ENCODE measurements at regions not wholly inside any gene's neighbourhood (a gene's known extent, or its start where the extent isn't known, plus 50 kb on each side); places are given as distances from the start of the nearest gene placed in this dataset.

- POLR2A ChIA-PET = no interaction called here
- H3K9me3 Mint-ChIP-seq = no peaks in the 10 kb centered on the region
- H3K36me3 Mint-ChIP-seq = no peaks in the 10 kb centered on the region
These were observed 147.9 kb upstream of the SAMSN1 start for GRCh38 chr21:14693997-14694396.

GRCh38 chr21:14691914-14692313 lies 145.8 kb upstream of the SAMSN1 start:
- Histone ChIP-seq H3K4me1 (ENCODE audit: control insufficient read depth in 1 of 2, extremely low read depth in 1 of 2, insufficient read depth in 2 of 2, low read length in 2 of 2) (no peaks in the 10 kb centered on the region), H3K9me3 (no peaks in the 10 kb centered on the region), H3K4me3 (ENCODE audit: control insufficient read depth in 1 of 2, extremely low read depth in 1 of 2, low read length in 1 of 2) (no peak overlapping the region), H3K27ac (ENCODE audit: low read length) (no peak overlapping the region), H3K27me3 (replicated peaks in 1 of 2; ENCODE audit: control insufficient read depth in 2 of 2, extremely low read depth in 1 of 2, insufficient read depth in 2 of 2, low read length in 1 of 2) (no peaks in the 10 kb centered on the region), H3K36me3 (ENCODE audit: control insufficient read depth in 2 of 2, extremely low read depth in 1 of 2, insufficient read depth in 1 of 2, low read length in 1 of 2) (no peaks in the 10 kb centered on the region)
- Mint-ChIP-seq H3K27me3 (no peaks in the 10 kb centered on the region), H3K4me3 (no peak overlapping the region), H3K9me3 (no peaks in the 10 kb centered on the region), H3K36me3 (no peaks in the 10 kb centered on the region), H3K27ac (no peak overlapping the region), H3K4me1 (peaks cover 16 to 17% (median 16%) of the 10 kb centered on the region in 3 donors)
- ChIA-PET POLR2A (interaction anchor here in 1 of 2 donors (0.5 kb wide), 1 partner anchor 1049 kb away, joined by 3 read pairs; no protein-coding TSS in a partner anchor), CTCF (interaction anchor here in 1 of 2 donors (1.9 kb wide), 1 partner anchor 14 kb away, joined by 3 read pairs; no protein-coding TSS in a partner anchor)
- no peak for ATAC-seq (replicated peaks in 1 of 4)
- DNase-seq = no peak
- 64% methylated on average over 4 of the region's 5 CpGs for WGBS (ENCODE audit: insufficient coverage)

More at GRCh38 chr21:14693997-14694396, 147.9 kb upstream of the SAMSN1 start:
- CTCF ChIA-PET = interaction anchor here in 1 of 2 donors (0.6 kb wide), 1 partner anchor 365 kb away, joined by 6 read pairs; no protein-coding TSS in a partner anchor
- Histone ChIP-seq H3K4me1 (ENCODE audit: control insufficient read depth in 1 of 2, extremely low read depth in 1 of 2, insufficient read depth in 2 of 2, low read length in 2 of 2) (no peaks in the 10 kb centered on the region), H3K27me3 (replicated peaks in 1 of 2; ENCODE audit: control insufficient read depth in 2 of 2, extremely low read depth in 1 of 2, insufficient read depth in 2 of 2, low read length in 1 of 2) (no peaks in the 10 kb centered on the region), H3K27ac (ENCODE audit: low read length) (no peak overlapping the region), H3K4me3 (ENCODE audit: control insufficient read depth in 1 of 2, extremely low read depth in 1 of 2, low read length in 1 of 2) (no peak overlapping the region), H3K9me3 (no peaks in the 10 kb centered on the region), H3K36me3 (ENCODE audit: control insufficient read depth in 2 of 2, extremely low read depth in 1 of 2, insufficient read depth in 1 of 2, low read length in 1 of 2) (no peaks in the 10 kb centered on the region)
- no peak overlapping the region for H3K27ac Mint-ChIP-seq
- H3K4me1 Mint-ChIP-seq = peaks cover 5 to 8% (median 7%) of the 10 kb centered on the region in 3 donors
- H3K4me3 Mint-ChIP-seq = no peak overlapping the region
- H3K27me3 Mint-ChIP-seq = no peaks in the 10 kb centered on the region
- DNase-seq (no peak), ATAC-seq (replicated peaks in 1 of 4) (no peak)
- WGBS (ENCODE audit: insufficient coverage) = no CpG with 5 or more reads among the region's 3 CpGs

- no peak overlapping the region for H3K4me3 ChIP-seq (ENCODE audit: control insufficient read depth in 1 of 2, extremely low read depth in 1 of 2, low read length in 1 of 2)
- Mint-ChIP-seq H3K4me3 (no peak overlapping the region), H3K27me3 (no peaks in the 10 kb centered on the region), H3K36me3 (no peaks in the 10 kb centered on the region), H3K4me1 (peaks cover 24 to 25% (median 24%) of the 10 kb centered on the region in 3 donors), H3K9me3 (no peaks in the 10 kb centered on the region), H3K27ac (no peak overlapping the region)
- DNase-seq (no peak), ATAC-seq (replicated peaks in 1 of 4) (no peak)
- H3K36me3 ChIP-seq (ENCODE audit: control insufficient read depth in 2 of 2, extremely low read depth in 1 of 2, insufficient read depth in 1 of 2, low read length in 1 of 2) = no peaks in the 10 kb centered on the region
- peaks cover 0 to under 1% of the 10 kb centered on the region in 2 experiments for H3K4me1 ChIP-seq (ENCODE audit: control insufficient read depth in 1 of 2, extremely low read depth in 1 of 2, insufficient read depth in 2 of 2, low read length in 2 of 2)
- no peaks in the 10 kb centered on the region for H3K9me3 ChIP-seq
- H3K27ac ChIP-seq (ENCODE audit: low read length) = no peak overlapping the region
- ChIA-PET POLR2A (no interaction called here), CTCF (no interaction called here)
- WGBS (ENCODE audit: insufficient coverage) = no CpG with 5 or more reads among the region's 2 CpGs
- H3K27me3 ChIP-seq (replicated peaks in 1 of 2; ENCODE audit: control insufficient read depth in 2 of 2, extremely low read depth in 1 of 2, insufficient read depth in 2 of 2, low read length in 1 of 2) = no peaks in the 10 kb centered on the region
These were observed 144.8 kb upstream of the SAMSN1 start for GRCh38 chr21:14690886-14691285.

- POLR2A ChIA-PET = no interaction called here
These were observed 142.8 kb upstream of the SAMSN1 start for GRCh38 chr21:14688936-14689335.

GRCh38 chr21:14688412-14688811 lies 142.3 kb upstream of the SAMSN1 start:
- DNase-seq = no peak
- no CpG with 5 or more reads among the region's 3 CpGs for WGBS (ENCODE audit: insufficient coverage)
- no peaks in the 10 kb centered on the region for H3K27me3 ChIP-seq (replicated peaks in 1 of 2; ENCODE audit: control insufficient read depth in 2 of 2, extremely low read depth in 1 of 2, insufficient read depth in 2 of 2, low read length in 1 of 2)
- no peak overlapping the region for H3K27ac Mint-ChIP-seq
- H3K9me3 ChIP-seq = no peaks in the 10 kb centered on the region
- CTCF ChIA-PET = interaction anchor here in 1 of 2 donors (0.7 to 2.6 kb wide), 2 partner anchors 12 to 145 kb away, joined by 3 to 10 read pairs; no protein-coding TSS in a partner anchor
- ATAC-seq (replicated peaks in 1 of 4) = no peak
- no peak overlapping the region for H3K4me3 ChIP-seq (ENCODE audit: control insufficient read depth in 1 of 2, extremely low read depth in 1 of 2, low read length in 1 of 2)
- H3K4me3 Mint-ChIP-seq = no peak overlapping the region
- H3K27me3 Mint-ChIP-seq = no peaks in the 10 kb centered on the region
- POLR2A ChIA-PET = no interaction called here
- no peaks in the 10 kb centered on the region for H3K36me3 ChIP-seq (ENCODE audit: control insufficient read depth in 2 of 2, extremely low read depth in 1 of 2, insufficient read depth in 1 of 2, low read length in 1 of 2)
- no peaks in the 10 kb centered on the region for H3K9me3 Mint-ChIP-seq
- peaks cover 32 to 39% (median 34%) of the 10 kb centered on the region in 3 donors for H3K4me1 Mint-ChIP-seq
- no peak overlapping the region for H3K27ac ChIP-seq (ENCODE audit: low read length)
- peaks cover 0 to 4% of the 10 kb centered on the region in 2 experiments for H3K4me1 ChIP-seq (ENCODE audit: control insufficient read depth in 1 of 2, extremely low read depth in 1 of 2, insufficient read depth in 2 of 2, low read length in 2 of 2)
- H3K36me3 Mint-ChIP-seq = no peaks in the 10 kb centered on the region

More at GRCh38 chr21:14688936-14689335, 142.8 kb upstream of the SAMSN1 start:
- H3K4me3 Mint-ChIP-seq = no peak overlapping the region
- H3K9me3 Mint-ChIP-seq = no peaks in the 10 kb centered on the region
- WGBS (ENCODE audit: insufficient coverage) = no CpG with 5 or more reads among the region's 3 CpGs
- Histone ChIP-seq H3K4me1 (ENCODE audit: control insufficient read depth in 1 of 2, extremely low read depth in 1 of 2, insufficient read depth in 2 of 2, low read length in 2 of 2) (peaks cover 0 to 4% of the 10 kb centered on the region in 2 experiments), H3K27me3 (replicated peaks in 1 of 2; ENCODE audit: control insufficient read depth in 2 of 2, extremely low read depth in 1 of 2, insufficient read depth in 2 of 2, low read length in 1 of 2) (no peaks in the 10 kb centered on the region), H3K9me3 (no peaks in the 10 kb centered on the region), H3K27ac (ENCODE audit: low read length) (no peak overlapping the region), H3K36me3 (ENCODE audit: control insufficient read depth in 2 of 2, extremely low read depth in 1 of 2, insufficient read depth in 1 of 2, low read length in 1 of 2) (no peaks in the 10 kb centered on the region), H3K4me3 (ENCODE audit: control insufficient read depth in 1 of 2, extremely low read depth in 1 of 2, low read length in 1 of 2) (no peak overlapping the region)
- H3K27me3 Mint-ChIP-seq = no peaks in the 10 kb centered on the region
- no peak for DNase-seq
- peaks cover 30 to 37% (median 32%) of the 10 kb centered on the region in 3 donors for H3K4me1 Mint-ChIP-seq
- H3K27ac Mint-ChIP-seq = no peak overlapping the region
- ATAC-seq (replicated peaks in 1 of 4) = no peak
- no peaks in the 10 kb centered on the region for H3K36me3 Mint-ChIP-seq
- CTCF ChIA-PET = interaction anchor here in 1 of 2 donors (2.6 kb wide), 1 partner anchor 13 kb away, joined by 10 read pairs; no protein-coding TSS in a partner anchor

- peaks cover 0 to 7% of the 10 kb centered on the region in 2 experiments for H3K4me1 ChIP-seq (ENCODE audit: control insufficient read depth in 1 of 2, extremely low read depth in 1 of 2, insufficient read depth in 2 of 2, low read length in 2 of 2)
- H3K4me1 Mint-ChIP-seq = peaks cover 37 to 45% (median 42%) of the 10 kb centered on the region in 3 donors
These were observed 141.1 kb upstream of the SAMSN1 start for GRCh38 chr21:14687268-14687625.

More at GRCh38 chr21:14687268-14687625, 141.1 kb upstream of the SAMSN1 start:
- H3K27me3 ChIP-seq (replicated peaks in 1 of 2; ENCODE audit: control insufficient read depth in 2 of 2, extremely low read depth in 1 of 2, insufficient read depth in 2 of 2, low read length in 1 of 2) = no peaks in the 10 kb centered on the region
- ChIA-PET POLR2A (no interaction called here), CTCF (interaction anchor here in 1 of 2 donors (2.6 kb wide), 1 partner anchor 11 kb away, joined by 10 read pairs; no protein-coding TSS in a partner anchor)
- H3K9me3 ChIP-seq = no peaks in the 10 kb centered on the region
- no peaks in the 10 kb centered on the region for H3K27me3 Mint-ChIP-seq
- no peaks in the 10 kb centered on the region for H3K36me3 Mint-ChIP-seq
- H3K27ac Mint-ChIP-seq = peak overlapping the region; percentile 70 to 74
- H3K27ac ChIP-seq (ENCODE audit: low read length) = peak overlapping the region; percentile 18
- no peak for ATAC-seq (replicated peaks in 1 of 4)
- DNase-seq = no peak
- peak overlapping the region in 2 of 3 donors; percentile 52 to 62 for H3K4me3 Mint-ChIP-seq
- no peaks in the 10 kb centered on the region for H3K9me3 Mint-ChIP-seq
- no peaks in the 10 kb centered on the region for H3K36me3 ChIP-seq (ENCODE audit: control insufficient read depth in 2 of 2, extremely low read depth in 1 of 2, insufficient read depth in 1 of 2, low read length in 1 of 2)
- no peak overlapping the region for H3K4me3 ChIP-seq (ENCODE audit: control insufficient read depth in 1 of 2, extremely low read depth in 1 of 2, low read length in 1 of 2)
